H9 (cell line): ENCODE measurements at regions not wholly inside any gene's neighbourhood (a gene's known extent, or its start where the extent isn't known, plus 50 kb on each side); places are given as distances from the start of the nearest gene placed in this dataset.

Experiments
- DNase-seq: peaks from one replicate; pipeline ENCODE4 v3.0.0-alpha.2; 2017
- H2AFZ ChIP-seq: one replicate; pipeline ENCODE4 v1.6.1; 2013; ENCODE audit warnings: mild to moderate bottlenecking, low read length, control low read depth, moderate library complexity
- H2AK5ac ChIP-seq: 2 replicates; pipeline ENCODE4 v1.6.1; 2013; ENCODE audit warnings: low read length, control low read depth, mixed read lengths; ENCODE audit not compliant: insufficient read length
- H2BK120ac ChIP-seq: one replicate; pipeline ENCODE4 v1.6.1; 2013; ENCODE audit warnings: low read depth, mild to moderate bottlenecking, low read length, control low read depth, inconsistent platforms; ENCODE audit not compliant: poor library complexity, severe bottlenecking
- H2BK12ac ChIP-seq: 2 replicates; pipeline ENCODE4 v1.6.1; 2013; ENCODE audit warnings: low read length, control low read depth, mixed read lengths, low read depth; ENCODE audit not compliant: insufficient read length
- H2BK15ac ChIP-seq: 2 replicates; pipeline ENCODE4 v1.6.1; 2013; ENCODE audit warnings: low read depth, low read length, control low read depth
- H2BK20ac ChIP-seq: one replicate; pipeline ENCODE4 v1.6.1; 2013; ENCODE audit warnings: low read depth, mild to moderate bottlenecking, low read length, control low read depth, inconsistent platforms; ENCODE audit not compliant: poor library complexity, severe bottlenecking
- H2BK5ac ChIP-seq: 2 replicates; pipeline ENCODE4 v1.6.1; 2013; ENCODE audit warnings: low read length, control low read depth, mixed read lengths; ENCODE audit not compliant: insufficient read length
- H3K14ac ChIP-seq: 2 replicates; pipeline ENCODE4 v1.6.1; 2013; ENCODE audit warnings: low read length, control low read depth; ENCODE audit not compliant: insufficient read depth
- H3K18ac ChIP-seq: 2 replicates; pipeline ENCODE4 v1.6.1; 2013; ENCODE audit warnings: low read depth, mild to moderate bottlenecking, mixed read lengths, low read length, control low read depth; ENCODE audit not compliant: insufficient read length
- H3K23ac ChIP-seq: 2 replicates; pipeline ENCODE4 v1.6.1; 2013; ENCODE audit warnings: low read length, control low read depth, mixed read lengths, low read depth; ENCODE audit not compliant: insufficient read length
- H3K23me2 ChIP-seq: 2 replicates; pipeline ENCODE4 v1.6.1; 2013; ENCODE audit warnings: low read depth, mild to moderate bottlenecking, mixed read lengths, low read length, control low read depth; ENCODE audit not compliant: insufficient read length, poor library complexity, severe bottlenecking
- H3K27ac ChIP-seq: 2 replicates; pipeline ENCODE4 v1.5.1; 2013; ENCODE audit warnings: low read length, control low read depth, mixed read lengths, low read depth; ENCODE audit not compliant: insufficient read length
- H3K27me3 ChIP-seq: 2 replicates; pipeline ENCODE4 v1.6.1; 2013; ENCODE audit warnings: low read length, control low read depth, inconsistent platforms; ENCODE audit not compliant: insufficient read depth
- H3K4ac ChIP-seq: 2 replicates; pipeline ENCODE4 v1.6.1; 2013; ENCODE audit warnings: low read depth, mild to moderate bottlenecking, control low read depth, inconsistent platforms, low read length, moderate library complexity
- H3K4me1 ChIP-seq: 2 replicates; pipeline ENCODE4 v1.6.1; 2013; ENCODE audit warnings: low read length, control low read depth, inconsistent platforms; ENCODE audit not compliant: insufficient read depth
- H3K4me2 ChIP-seq: 2 replicates; pipeline ENCODE4 v1.6.1; 2013; ENCODE audit warnings: low read length, control low read depth, mixed read lengths; ENCODE audit not compliant: insufficient read length, insufficient read depth
- H3K56ac ChIP-seq: 2 replicates; pipeline ENCODE4 v1.6.1; 2013; ENCODE audit warnings: low read depth, mild to moderate bottlenecking, mixed read lengths, low read length, control low read depth; ENCODE audit not compliant: insufficient read length
- H3K79me1 ChIP-seq: 2 replicates; pipeline ENCODE4 v1.6.1; 2013; ENCODE audit warnings: low read depth, mild to moderate bottlenecking, moderate library complexity, low read length, control low read depth, inconsistent platforms; ENCODE audit not compliant: insufficient read depth, poor library complexity, severe bottlenecking
- H3K79me2 ChIP-seq: 2 replicates; pipeline ENCODE4 v1.6.1; 2013; ENCODE audit warnings: low read length, control low read depth, inconsistent platforms; ENCODE audit not compliant: insufficient read depth
- H3K9ac ChIP-seq: 2 replicates; pipeline ENCODE4 v1.6.1; 2013; ENCODE audit warnings: low read length, control low read depth, mixed read lengths; ENCODE audit not compliant: insufficient read length; ENCODE audit errors: extremely low read depth
- H3K9me3 ChIP-seq: one replicate; pipeline ENCODE4 v1.6.1; 2013; ENCODE audit warnings: low read depth, low read length, inconsistent platforms; ENCODE audit not compliant: control insufficient read depth
- H3T11ph ChIP-seq: one replicate; pipeline ENCODE4 v1.6.1; 2013; ENCODE audit warnings: mild to moderate bottlenecking, low read length, control low read depth, inconsistent platforms
- H4K20me1 ChIP-seq: one replicate; pipeline ENCODE4 v1.6.1; 2013; ENCODE audit not compliant: control insufficient read depth, insufficient read length, insufficient read depth
- H4K5ac ChIP-seq: 2 replicates; pipeline ENCODE4 v1.6.1; 2013; ENCODE audit warnings: low read depth, mild to moderate bottlenecking, mixed read lengths, low read length, control low read depth; ENCODE audit not compliant: insufficient read length
- H4K8ac ChIP-seq: replicated peaks from 2 replicates; pipeline ENCODE4 v1.6.1; 2013; ENCODE audit warnings: low read length, control low read depth, mixed read lengths, low read depth; ENCODE audit not compliant: insufficient read length
- H4K91ac ChIP-seq: 2 replicates; pipeline ENCODE4 v1.6.1; 2013; ENCODE audit warnings: low read depth, mild to moderate bottlenecking, moderate library complexity, mixed read lengths, low read length, control low read depth; ENCODE audit not compliant: insufficient read length
- H3K27ac Mint-ChIP-seq, 3 experiments: 2 replicates in 2 of 3; 3 replicates in 1 of 3; pipeline ENCODE4 v1.8.0; 2020 to 2021; ENCODE audit warnings: mixed read lengths in 3 of 3, mild to moderate bottlenecking in 1 of 3, moderate library complexity in 1 of 3
- H3K27me3 Mint-ChIP-seq: 2 replicates; pipeline ENCODE4 v1.8.0; 2021; ENCODE audit warnings: low read depth, mild to moderate bottlenecking, moderate library complexity, mixed read lengths
- H3K36me3 Mint-ChIP-seq, 3 experiments: 2 replicates in 2 of 3; 3 replicates in 1 of 3; pipeline ENCODE4 v1.8.0; 2020 to 2021; ENCODE audit warnings: low read depth in 3 of 3, mixed read lengths in 3 of 3; ENCODE audit not compliant: insufficient read depth in 1 of 3
- H3K4me1 Mint-ChIP-seq, 2 experiments: 2 replicates each; pipeline ENCODE4 v1.8.0; 2020; ENCODE audit warnings: mixed read lengths in 2 of 2
- H3K4me3 Mint-ChIP-seq, 2 experiments: 2 replicates in 1 of 2; 3 replicates in 1 of 2; pipeline ENCODE4 v1.8.0; 2020 to 2021; ENCODE audit warnings: mild to moderate bottlenecking in 2 of 2, mixed read lengths in 2 of 2, moderate library complexity in 1 of 2
- H3K9me3 Mint-ChIP-seq, 2 experiments: 2 replicates in 1 of 2; 3 replicates in 1 of 2; pipeline ENCODE4 v1.8.0; 2020; ENCODE audit warnings: mild to moderate bottlenecking in 2 of 2, mixed read lengths in 2 of 2, moderate library complexity in 1 of 2
- CTCF ChIP-seq: fragments of 200-600 bp; sonication (generic); conservative IDR thresholded peaks from 3 replicates; pipeline ENCODE4 v1.8.0; 2021; ENCODE audit warnings: antibody characterized with exemption, mild to moderate bottlenecking
- WGBS: extraction: QIAGEN DNeasy Blood & Tissue Kit; methylation state at CpG from one replicate; pipeline ENCODE4 v1.1.7; 2013; ENCODE audit warnings: missing lambda C conversion rate, low lambda C conversion rate, mixed read lengths; ENCODE audit not compliant: insufficient read length; ENCODE audit errors: extremely low coverage; 5-methylcytosine and 5-hydroxymethylcytosine counted together

GRCh38 chr2:198308368-198308767 lies 504.0 kb downstream of the PLCL1 start:
- Mint-ChIP-seq H3K27ac (no peak overlapping the region), H3K4me3 (no peak overlapping the region), H3K4me1 (peaks cover 12 to 16% of the 10 kb centered on the region in 2 experiments), H3K9me3 (peaks cover 0 to 5% of the 10 kb centered on the region in 2 experiments; a peak in 3 of 5 replicates), H3K27me3 (no peaks in the 10 kb centered on the region), H3K36me3 (peaks cover 0 to 5% (median 0%) of the 10 kb centered on the region in 3 experiments; a peak in 1 of 7 replicates)
- Histone ChIP-seq H3K56ac (no peak overlapping the region), H3K4me1 (no peaks in the 10 kb centered on the region), H4K20me1 (no peaks in the 10 kb centered on the region), H3T11ph (no peak overlapping the region), H3K14ac (no peak overlapping the region), H2AFZ (no peak overlapping the region), H4K91ac (no peak overlapping the region), H3K27me3 (no peaks in the 10 kb centered on the region), H4K8ac (no peak overlapping the region), H3K4me2 (no peak overlapping the region), H3K79me1 (no peaks in the 10 kb centered on the region), H3K23ac (no peak overlapping the region), H3K27ac (no peak overlapping the region), H3K9me3 (no peaks in the 10 kb centered on the region), H3K23me2 (no peaks in the 10 kb centered on the region), H2BK120ac (no peak overlapping the region), H4K5ac (no peak overlapping the region), H2AK5ac (no peak overlapping the region), H3K18ac (no peak overlapping the region), H2BK5ac (no peak overlapping the region), H3K79me2 (no peaks in the 10 kb centered on the region), H3K4ac (no peak overlapping the region), H2BK20ac (no peak overlapping the region), H3K9ac (no peak overlapping the region), H2BK15ac (no peak overlapping the region), H2BK12ac (no peak overlapping the region)
- DNase-seq = no peak
- TF ChIP-seq CTCF = no peak
- WGBS = no CpG with 5 or more reads among the region's 3 CpGs
